Stimulated activated CD8-positive, alpha-beta memory T cell treated with anti-CD3 and anti-CD28 coated beads, Interleukin-12 subunit alpha, Interleukin-12 subunit beta, amount 100 ng/mL, for 1 hour (primary cell): ENCODE measurements at regions not wholly inside any gene's neighbourhood (a gene's known extent, or its start where the extent isn't known, plus 50 kb on each side); places are given as distances from the start of the nearest gene placed in this dataset.

ENCODE experiments used
- DNase-seq: peaks from one replicate; pipeline ENCODE4 v3.0.0-alpha.2; 2020; ENCODE audit warnings: low read depth

DNA sequence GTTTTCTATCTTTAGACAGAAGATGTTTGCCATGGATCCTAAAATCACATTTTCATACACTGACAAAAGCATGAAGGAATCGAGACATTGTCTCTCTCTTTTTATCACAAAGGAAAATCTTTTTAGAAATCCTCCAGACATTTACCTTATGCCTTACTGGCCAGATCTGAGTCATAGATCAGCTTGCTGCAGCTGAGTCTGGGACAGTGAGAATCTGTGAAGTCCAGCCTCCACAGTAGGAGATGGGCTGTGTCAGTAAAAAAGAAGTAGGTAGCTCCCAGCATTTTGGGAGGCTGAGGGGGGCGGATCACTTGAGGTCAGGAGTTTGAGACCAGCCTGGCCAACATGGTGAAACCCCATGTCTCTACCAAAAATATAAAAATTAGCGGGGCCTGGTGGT, 333.4 kb upstream of the ZNF462 start:
- DNase-seq: no peak

DNA sequence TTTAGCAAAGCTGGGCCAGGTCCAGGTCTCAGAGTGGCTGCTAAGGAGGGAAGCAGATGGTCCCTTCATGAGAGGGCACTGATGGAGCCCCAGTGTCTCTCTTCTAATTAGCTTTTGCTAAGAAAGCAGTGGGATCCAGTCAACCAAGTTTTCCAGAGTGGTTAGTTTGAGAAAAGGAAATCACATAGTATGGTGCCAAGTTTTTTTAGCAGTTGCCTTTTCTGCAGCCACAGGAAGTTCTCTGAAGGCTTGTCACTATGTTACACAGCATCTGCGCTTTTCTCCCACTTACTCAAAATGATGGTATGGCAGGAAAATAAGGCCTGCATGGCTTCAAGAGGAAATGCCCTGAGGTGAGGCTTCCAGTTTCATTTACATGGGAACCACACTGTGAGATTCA, 331.5 kb upstream of the ZNF462 start:
- DNase-seq: no peak

DNA sequence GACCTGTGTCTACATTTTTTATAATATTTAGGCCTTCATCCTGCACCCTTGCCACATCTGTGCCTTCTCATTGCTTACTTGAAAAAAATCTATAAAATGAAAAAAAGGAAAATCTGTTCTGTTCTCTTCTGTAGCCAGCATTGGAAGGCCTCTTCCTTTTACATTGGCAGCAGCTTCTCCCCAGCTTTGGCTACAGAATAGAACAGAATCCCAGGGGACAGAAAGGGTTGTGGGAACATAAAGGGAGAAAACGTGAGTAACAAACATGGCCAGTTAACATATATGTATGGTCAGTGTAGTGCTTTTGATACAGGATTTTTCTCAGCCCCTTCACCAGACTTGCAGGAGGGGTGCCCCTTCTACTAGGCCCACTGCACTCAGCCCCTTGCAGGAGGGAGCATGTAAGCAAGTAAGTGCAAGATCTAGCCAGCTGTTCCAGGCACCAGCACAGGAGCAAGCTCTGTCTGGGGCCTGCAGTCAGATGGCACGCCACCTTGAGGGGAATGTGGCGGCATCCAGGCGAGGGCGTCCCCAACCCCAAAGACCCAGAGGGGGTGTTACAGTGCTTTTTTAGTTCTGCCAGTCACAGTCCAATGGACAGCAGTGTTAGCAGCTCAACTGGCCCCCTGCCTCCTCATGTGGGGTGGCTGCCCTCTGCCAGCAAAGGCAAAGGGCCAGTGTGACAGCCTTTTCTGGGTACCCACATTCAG, 330.5 kb upstream of the ZNF462 start:
- DNase-seq: no peak

DNA sequence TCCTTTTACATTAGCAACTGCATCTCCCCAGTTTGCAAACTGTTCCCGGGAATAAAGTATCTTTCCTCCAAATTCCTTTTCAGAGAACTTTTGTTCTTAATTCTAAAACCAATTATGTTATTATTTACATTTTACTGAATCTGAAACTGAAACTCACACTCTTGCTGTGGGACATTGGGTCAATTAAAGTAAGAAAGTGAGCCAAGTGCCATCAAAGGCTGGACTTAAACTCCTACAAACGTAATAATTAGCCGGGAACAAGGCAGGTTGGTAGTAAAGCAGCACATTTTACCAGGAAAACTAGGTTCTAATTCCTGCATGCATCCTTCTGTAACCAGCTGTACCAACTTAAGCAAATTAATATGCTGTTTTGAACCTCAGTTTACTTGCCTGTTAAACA, 328.2 kb upstream of the ZNF462 start:
- DNase-seq: no peak

DNA sequence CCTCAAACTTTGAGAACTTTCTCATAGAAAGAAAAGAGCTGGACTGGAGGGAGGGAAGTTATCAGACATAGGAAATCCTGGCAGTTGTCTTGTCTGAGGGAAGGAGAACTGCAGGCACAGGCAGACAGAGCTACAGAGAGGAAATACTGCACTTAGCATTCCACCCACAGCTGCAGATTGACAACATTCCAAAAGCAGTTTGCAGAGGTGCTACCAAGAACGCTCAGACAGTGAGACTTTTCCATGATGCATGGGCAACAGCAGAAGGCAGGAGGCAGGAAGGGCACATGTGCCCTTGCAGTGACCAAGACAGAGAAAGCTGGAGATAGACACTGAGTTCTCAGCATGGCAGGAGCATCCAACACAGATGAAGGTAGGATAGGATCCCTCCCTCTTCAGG, 327.5 kb upstream of the ZNF462 start:
- DNase-seq: no peak

DNA sequence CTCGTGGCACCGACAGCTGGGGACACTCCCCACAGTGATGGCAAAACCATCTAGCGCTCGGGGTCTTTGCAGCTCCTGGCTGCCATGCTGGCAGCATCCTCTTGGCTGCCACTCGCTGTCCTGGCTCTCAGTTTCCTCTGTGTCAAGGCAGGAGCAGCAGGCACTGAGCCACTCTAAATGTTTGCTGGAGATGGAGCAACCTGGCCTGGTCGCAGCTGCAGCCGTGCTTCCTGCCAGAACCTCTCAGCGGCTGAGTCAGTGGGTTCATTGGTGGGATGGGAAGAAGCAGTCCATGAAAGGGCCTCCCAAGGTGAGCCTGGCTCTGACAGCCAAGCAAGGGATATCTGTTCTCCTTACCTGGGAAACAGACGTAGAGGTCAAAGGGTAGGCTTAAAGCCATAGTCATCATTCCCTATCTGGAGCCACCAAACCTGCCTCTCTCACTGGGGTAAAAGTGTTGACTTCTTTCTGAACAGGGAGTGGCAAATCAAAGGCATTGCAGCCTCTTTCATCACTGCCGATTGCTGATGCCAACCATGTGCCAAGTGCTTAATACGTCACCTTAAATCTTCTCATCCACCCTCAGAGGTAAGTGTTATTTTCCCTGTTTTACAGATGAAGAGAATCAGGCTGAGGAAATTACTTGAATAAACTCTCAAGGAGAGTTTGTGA, 304.8 kb upstream of the ZNF462 start:
- no peak for DNase-seq

DNA sequence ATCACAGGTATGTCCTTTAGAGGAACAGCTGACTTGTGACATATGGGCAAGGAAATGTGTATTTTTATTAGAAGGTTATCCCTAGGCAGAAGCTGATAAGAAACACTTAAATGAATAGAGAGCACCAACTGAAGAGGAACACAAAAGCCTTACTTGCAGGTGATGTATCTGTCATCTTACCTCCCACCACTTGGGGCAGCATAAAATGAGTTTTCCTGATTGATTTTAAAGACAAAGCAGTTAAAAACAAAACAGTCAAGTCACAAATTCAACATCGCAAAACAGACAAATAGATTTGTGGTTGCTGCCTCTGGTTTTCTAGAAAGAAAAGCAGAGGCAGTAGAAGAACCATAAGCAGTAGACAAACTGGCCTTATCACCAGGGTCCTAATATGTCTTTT, 302.4 kb upstream of the ZNF462 start:
- DNase-seq: no peak

DNA sequence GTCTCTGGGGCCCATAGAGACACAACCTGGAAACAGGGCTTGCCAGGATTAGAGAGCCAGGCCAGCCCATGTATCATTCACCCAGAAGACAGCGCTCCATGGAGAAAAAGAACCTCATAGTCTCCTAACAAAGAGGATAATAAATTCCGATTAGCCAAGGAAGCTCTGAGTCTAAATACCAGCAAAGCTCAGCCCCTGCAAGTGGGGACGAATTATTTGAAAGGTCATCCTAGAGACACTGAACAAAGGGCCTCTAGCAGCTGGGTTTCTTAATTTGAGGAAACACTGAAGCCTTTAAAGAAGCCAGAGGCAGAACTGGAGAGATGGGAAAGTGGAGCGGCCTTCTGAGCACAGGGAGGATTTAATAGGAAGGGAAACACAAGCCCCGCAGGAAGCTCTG, 287.1 kb upstream of the ZNF462 start:
- no peak for DNase-seq

DNA sequence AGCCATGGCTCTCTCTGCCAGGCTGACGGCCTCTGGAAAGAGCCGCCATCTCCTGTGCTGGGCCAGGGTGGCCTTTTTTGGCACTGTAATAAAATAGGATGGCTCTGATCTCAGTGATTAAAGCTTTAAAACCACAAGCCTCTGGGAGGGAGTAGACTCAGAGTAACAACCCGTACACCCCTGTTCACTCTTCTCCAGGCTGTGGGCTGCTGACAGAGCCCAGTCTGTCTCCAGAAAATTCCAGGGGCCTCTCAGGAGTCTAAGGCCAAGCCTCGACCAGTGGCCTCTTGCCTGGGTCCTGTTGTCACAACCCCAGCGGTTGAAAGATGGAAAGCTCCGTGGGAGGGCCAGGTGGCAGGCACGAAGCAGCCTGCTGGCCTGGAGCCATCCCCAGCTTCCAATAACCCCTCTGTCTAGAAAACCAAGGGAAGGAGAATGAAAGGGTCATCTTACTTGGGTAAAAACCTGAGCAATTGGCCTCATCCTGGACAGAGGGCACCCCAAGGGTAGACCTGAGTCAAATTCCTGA, 286.7 kb upstream of the ZNF462 start:
- no peak for DNase-seq

DNA sequence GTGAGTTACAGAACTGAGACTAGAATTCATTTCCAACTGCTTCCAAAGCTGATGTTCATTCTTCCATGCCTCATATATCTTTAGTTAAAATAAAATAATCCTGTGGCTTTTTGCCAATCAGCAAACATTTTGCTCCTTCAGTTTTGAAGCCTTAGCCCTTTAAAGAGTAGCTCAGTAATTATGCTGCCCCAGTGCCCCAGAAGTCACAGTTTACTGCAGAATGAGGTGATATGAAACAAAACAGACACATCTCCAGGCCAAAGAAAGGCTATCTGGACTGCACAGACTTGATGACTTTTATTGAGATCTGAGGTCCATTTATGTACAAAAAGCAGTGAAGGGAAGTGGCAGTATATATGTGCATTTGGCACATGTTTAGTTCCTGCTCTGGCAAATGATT, 285.8 kb upstream of the ZNF462 start:
- DNase-seq: no peak

DNA sequence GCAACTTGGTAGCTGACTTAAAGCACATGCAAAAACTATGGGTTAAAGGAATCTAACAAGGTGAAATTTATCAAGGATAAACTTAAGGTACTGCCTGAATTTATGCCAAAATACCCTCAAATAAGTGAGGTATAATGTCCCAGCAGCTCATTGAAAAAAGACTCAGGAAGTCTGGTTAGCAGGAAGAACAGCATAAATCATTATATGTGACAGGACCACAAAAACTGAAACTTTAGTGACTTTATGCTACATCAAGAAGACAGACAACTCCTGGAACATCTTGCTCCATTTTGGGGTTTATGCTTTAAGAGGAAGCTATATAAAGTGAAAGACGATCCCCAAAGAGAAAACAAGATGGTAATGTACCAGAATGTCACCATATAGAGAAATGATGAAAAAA, 282.4 kb upstream of the ZNF462 start:
- DNase-seq: no peak

DNA sequence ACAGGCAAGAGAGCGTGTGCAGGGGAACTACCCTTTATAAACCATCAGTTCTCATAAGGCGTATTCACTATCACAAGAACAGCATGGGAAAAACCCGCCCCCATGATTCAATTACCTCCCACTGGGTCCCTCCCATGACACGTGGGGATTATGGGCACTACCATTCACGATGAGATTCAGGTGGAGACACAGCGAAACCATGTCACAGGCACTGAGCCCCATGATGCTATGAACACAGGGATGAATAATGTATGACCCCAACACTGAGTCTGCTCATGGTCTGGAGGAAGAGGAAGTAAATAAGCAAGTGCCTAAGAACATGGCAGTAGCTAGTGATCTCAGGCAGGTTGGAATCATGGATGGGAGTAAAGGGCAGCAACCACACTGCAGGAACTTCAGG, 281.0 kb upstream of the ZNF462 start:
- no peak for DNase-seq

DNA sequence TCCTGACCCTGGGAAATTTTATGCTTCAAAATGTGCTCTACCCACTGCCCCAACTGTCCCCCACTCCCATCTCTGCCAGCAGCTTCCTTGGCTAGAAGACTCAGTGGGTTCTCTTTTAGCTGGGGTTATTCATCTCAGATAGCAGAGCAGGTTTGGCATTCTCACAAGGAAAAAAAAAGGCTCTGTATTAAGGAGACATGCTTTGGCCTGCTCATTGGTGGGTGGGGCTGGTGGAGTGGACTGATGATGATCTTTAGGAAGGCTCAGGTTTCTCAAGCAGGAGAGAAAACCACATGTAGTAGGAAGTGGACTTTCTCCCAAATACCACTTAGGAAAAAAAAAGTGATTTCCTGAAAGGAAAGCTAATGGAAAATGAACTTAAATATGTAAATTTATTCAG, 279.2 kb upstream of the ZNF462 start:
- DNase-seq: no peak

DNA sequence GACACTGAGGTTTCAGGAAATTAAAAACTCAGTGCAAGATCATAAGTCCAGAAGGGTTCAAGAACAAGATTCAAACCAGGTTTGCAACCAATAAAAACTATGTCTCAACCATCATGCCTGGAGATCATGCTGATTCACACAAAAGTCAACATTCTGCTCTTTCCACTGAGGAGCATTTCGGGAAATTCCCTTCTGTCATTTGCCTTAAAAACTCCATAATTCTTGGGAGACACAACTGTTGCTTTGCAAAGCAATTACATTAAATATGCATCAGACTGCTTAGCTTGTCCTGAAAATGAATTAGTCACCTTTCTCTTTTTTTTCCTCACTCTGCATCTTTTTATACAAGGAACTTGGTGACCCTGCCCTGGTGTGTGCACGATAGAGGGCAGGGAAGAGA, 275.9 kb upstream of the ZNF462 start:
- DNase-seq: no peak

DNA sequence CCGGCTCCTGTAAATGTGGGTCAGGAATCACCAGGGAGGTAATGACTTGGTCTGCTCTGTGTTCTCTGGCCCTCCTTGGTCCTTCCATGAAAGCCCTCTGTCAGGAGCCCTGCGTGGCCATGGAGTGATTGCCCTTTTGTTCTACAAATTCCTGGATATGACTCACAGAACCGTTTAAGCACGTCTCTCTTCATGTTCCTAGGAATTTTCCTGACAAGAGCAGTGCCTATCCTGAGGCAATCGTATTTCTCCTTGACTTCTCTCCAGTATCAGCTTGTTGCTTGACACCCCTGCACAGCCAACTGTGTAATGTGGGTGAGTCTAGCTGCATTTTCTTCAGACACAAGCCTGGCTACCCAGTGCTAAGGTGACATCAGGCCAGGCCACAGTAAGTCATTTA, 274.3 kb upstream of the ZNF462 start:
- no peak for DNase-seq

DNA sequence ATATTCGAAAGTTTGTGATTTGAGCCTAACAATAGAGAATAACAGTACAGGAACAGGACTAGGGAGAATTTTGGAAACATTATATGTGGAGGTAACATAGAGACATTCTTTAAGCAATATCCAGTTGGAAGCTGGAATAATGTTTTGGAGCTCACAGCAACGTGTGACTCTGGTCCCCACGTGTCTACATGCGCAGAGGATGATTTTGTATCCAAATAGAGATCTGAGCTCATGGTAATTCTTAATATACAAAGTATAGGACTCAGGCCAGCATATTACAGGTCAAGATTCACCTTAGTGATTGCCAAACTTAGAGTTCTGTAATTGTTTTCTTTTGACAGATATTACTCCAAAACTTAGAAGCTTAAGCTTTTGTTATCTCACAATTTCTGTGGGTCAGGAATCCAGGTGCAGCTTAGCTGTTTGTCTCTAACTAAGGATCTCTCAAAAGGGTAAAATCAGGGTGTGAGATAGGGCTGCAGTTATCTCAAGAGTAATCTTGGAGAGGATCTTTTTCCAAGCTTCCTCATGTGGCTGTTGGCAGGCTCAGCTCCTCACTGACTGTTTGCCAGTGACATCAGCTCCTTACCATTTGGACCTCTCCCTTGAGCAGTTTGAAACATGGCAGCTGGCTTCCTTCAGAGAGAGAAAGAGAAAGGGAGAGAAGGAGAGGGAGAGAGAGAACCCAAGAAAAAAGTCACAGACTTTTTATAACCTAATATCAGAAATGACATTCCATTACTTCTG, 272.0 kb upstream of the ZNF462 start:
- DNase-seq: no peak

DNA sequence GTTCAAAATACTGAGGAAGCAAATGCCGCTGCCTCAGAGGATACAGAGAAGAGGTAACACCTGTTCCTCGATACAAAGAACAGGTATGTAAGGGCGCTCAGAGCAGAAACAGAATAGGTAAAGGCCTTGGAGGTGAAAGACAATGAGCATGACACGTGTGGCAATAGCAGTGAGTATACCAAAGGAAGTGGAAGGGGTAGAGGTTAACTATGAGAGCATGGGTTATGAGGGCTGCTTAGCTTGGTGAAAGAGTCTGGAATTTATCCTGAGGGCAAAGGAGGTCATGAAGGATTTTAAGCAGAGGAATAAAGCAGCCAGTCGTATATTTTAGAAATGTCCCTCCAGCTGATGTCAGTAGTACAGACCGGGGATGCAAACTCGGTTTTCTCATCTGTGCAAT, 269.8 kb upstream of the ZNF462 start:
- DNase-seq: no peak

DNA sequence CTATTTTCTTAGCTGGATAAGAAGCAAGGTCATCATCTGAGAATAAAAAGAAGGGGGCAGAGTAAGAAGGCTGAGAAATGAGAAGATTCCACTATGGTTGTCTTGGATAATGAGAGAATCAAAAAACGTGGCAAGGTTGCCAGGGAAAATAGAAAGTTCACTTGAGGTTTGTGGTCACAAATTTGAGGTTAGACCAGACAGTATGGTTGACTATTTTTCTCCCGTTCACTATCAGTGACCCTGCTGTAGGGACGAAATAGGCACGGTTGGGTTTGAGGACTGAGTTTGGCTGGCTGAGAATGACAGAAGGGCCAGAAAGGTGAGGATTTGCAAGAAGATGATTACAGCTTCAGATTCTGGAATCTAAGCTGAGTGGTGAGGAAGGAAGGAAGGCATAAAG, 266.0 kb upstream of the ZNF462 start:
- no peak for DNase-seq

DNA sequence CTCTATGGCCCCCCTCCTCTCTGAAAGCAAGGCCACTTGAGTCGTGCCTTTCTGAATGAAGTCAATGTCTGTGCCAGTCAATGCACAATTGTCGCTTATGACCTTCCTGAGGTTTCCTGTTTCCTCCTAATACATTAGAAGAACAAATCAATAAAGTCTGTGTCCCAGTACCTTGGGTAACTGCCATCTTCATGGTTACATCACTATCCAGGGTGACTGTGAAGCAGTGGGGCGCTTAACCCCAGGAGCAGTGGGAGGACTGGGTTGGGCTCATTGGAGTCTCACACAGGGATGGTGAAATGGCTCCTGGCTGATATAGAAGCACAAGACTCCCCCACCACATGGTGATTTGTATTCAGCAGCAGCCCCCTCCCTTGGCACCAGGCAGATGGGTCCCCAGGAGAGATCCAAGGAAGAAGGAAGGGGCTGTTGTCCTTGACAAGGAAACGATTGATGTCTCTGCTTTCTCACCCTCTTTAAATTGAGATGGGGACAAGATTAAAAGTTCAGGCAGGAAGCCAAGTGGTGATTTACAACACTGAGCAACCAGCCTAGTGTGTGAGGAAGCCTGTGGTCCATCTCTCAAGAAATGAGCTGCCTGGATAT, 261.9 kb upstream of the ZNF462 start:
- no peak for DNase-seq

DNA sequence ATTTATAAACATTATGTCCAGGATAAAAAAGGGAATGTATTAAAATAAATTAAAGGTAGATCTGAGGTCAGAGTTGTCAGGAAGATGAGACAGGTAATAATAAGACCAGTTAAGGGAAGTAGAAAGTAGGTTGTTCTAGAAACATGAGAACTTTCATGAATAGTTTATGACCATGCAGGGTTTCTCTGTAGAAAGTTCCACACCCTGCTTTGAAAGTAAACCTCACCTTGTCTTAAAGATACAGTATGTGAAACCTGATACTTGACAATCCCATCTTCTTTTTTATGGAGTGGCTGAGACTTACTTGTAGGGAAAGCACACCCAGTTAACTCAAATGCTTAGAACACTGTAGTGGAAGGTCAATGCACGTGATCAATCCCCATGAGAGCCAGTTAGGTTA, 260.6 kb upstream of the ZNF462 start:
- DNase-seq: no peak

DNA sequence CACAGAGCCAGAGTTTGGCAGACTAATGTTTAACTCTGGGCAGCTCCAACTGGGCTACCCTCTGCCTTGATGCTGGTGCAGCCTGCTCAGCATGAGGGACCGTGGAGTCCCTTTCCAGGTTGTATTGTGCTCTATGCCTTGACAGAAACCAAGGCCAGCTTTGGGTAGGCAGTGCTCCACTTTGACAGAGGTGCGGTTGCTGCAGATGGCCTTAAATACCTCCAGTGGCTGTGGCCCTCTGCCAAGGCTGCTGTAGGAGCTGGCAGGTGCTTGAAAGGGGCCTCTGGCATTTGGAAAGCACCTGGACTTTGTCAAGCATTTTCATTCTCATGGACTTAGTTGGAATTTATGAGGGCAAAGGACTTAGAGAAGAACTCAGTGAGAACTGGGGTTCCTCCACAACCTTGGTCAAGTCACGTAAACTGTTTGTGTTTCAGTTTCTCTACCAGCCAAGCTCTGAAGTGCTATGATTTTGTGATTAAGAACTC, 249.7 kb upstream of the ZNF462 start:
- DNase-seq: no peak

DNA sequence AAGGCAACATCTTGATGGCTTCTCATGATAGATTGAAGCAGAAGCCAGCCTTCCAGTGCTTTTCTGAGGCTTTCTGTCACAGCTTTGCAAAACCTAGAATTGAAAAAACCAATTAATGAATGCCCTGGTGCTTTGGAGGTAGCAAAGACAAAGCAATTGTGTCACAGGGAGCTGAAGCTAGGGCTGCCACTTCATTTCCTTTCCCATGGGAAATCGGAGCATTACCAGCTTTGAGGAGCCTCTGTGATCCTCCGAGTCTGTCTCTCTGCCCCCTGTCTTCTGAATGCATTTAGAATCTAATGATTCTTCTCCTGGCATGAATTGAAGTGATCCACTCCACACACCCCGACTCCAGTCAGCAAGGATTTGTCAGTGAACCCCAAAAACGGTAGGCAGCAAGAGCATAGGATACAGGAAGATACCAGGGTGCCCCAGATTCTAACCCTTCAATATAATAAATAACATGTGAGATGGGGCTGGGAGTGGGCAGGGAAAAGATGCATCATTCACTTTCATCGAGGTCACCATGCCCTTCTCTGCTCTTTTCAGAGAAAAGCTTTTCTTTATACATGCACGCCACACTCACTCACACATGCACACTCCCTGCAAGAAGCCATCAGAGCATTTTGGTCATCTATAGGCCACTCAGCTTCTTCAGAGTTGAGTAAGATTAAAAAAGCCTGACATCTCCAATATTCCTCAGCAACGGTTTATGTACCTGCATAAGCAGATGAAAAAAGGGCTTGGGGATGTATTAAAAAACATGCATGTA, 247.7 kb upstream of the ZNF462 start:
- DNase-seq: no peak
